ENCODE measurements at regions not wholly inside any gene's neighbourhood (a gene's known extent, or its start where the extent isn't known, plus 50 kb on each side); places are given as distances from the start of the nearest gene placed in this dataset.
"Not testable (repeated sequence)": the region's sequence is repeated elsewhere in the genome, so short reads cannot be mapped to it uniquely, and the experiment has no call there.

GRCh38 chr2:173468266-173468793 is 113.7 kb downstream of the CDCA7 start:
- FAIRE-seq = no peak

- FAIRE-seq = no peak
Measured at GRCh38 chr2:173472112-173472511, 117.4 kb downstream of the CDCA7 start.

- FAIRE-seq = no peak
Measured at GRCh38 chr2:173483137-173483536, 128.5 kb downstream of the CDCA7 start.

GRCh38 chr2:173488861-173489260 is 134.2 kb downstream of the CDCA7 start:
- FAIRE-seq = no peak

GRCh38 chr2:173491418-173491817 is 136.7 kb downstream of the CDCA7 start:
- no peak for FAIRE-seq

GRCh38 chr2:173493874-173494273 is 139.2 kb downstream of the CDCA7 start:
- no peak for FAIRE-seq

- no peak for FAIRE-seq
Measured at GRCh38 chr2:173496746-173497145, 142.1 kb downstream of the CDCA7 start.

- FAIRE-seq = no peak
Measured at GRCh38 chr2:173500953-173501352, 146.3 kb downstream of the CDCA7 start.

GRCh38 chr2:173502296-173502695 is 147.6 kb downstream of the CDCA7 start:
- no peak for FAIRE-seq

GRCh38 chr2:173511357-173511756 is 156.7 kb downstream of the CDCA7 start:
- FAIRE-seq = no peak

- no peak for FAIRE-seq
Measured at GRCh38 chr2:173511942-173512341, 157.3 kb downstream of the CDCA7 start.

GRCh38 chr2:173513107-173513727 is 158.5 kb downstream of the CDCA7 start:
- no peak for FAIRE-seq

GRCh38 chr2:173520918-173521317 is 166.2 kb downstream of the CDCA7 start:
- FAIRE-seq = no peak

GRCh38 chr2:173521450-173522192 is 166.9 kb downstream of the CDCA7 start:
- no peak for FAIRE-seq

GRCh38 chr2:173523497-173523896 is 168.8 kb downstream of the CDCA7 start:
- FAIRE-seq = no peak

GRCh38 chr2:173524256-173524955 is 169.7 kb downstream of the CDCA7 start:
- no peak for FAIRE-seq

- not testable (repeated sequence) for FAIRE-seq
Measured at GRCh38 chr2:173532732-173533531, 178.3 kb downstream of the CDCA7 start.

- FAIRE-seq = no peak
Measured at GRCh38 chr2:173537694-173538093, 183.0 kb downstream of the CDCA7 start.

GRCh38 chr2:173539615-173540014 is 184.9 kb downstream of the CDCA7 start:
- no peak for FAIRE-seq

- FAIRE-seq = no peak
Measured at GRCh38 chr2:173544641-173545363, 190.1 kb downstream of the CDCA7 start.

GRCh38 chr2:173545364-173545763 is 190.7 kb downstream of the CDCA7 start:
- no peak for FAIRE-seq

- FAIRE-seq = no peak
Measured at GRCh38 chr2:173547499-173547898, 192.8 kb downstream of the CDCA7 start.
